Femur (tissue), 1 donor: ENCODE measurements at regions not wholly inside any gene's neighbourhood (a gene's known extent, or its start where the extent isn't known, plus 50 kb on each side); places are given as distances from the start of the nearest gene placed in this dataset.

Experiments used
- DNase-seq: peaks from one replicate; pipeline ENCODE4 v3.0.0-alpha.2; 2017

DNA sequence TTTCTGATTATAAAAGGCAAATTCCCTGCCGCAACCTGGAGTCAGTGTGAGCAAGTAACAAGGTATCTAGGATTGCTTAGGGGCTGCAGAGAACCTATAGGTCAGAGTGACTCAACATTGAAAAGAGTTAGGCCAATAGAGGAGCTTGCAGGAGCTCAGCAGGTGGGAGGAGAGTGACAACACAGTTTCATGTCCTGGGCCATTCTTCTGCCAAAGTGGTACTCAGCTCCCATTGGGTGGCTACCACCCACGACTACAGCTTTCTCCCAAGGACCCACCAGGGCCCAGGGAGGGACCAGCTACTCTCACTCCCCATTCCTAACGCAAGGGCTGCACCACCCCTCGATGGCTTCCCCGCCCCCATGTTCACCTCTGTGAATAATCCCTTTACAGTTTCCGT is 86.7 kb upstream of the SPATA31C2 start:
- no peak for DNase-seq

DNA sequence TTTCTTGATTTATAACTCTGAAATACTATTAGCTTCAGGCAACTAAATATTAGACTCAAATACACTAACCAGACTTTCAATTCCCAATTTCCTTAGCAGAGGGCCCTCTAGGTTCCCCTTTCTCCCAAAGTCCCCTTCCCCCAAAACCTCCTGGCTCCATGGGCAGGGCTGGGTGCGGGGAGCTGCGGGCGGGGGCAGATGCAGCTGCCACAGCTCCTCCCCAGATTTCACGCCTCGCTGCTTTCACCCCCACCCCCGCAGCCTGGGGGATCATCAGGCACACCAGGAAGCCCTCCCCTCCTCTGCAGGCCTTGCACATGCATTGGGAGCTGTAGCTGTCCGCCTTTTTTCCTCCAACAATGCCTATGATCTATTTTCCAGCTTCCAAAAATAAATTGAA is 82.8 kb upstream of the SPATA31C2 start:
- peak; percentile 53 for DNase-seq

DNA sequence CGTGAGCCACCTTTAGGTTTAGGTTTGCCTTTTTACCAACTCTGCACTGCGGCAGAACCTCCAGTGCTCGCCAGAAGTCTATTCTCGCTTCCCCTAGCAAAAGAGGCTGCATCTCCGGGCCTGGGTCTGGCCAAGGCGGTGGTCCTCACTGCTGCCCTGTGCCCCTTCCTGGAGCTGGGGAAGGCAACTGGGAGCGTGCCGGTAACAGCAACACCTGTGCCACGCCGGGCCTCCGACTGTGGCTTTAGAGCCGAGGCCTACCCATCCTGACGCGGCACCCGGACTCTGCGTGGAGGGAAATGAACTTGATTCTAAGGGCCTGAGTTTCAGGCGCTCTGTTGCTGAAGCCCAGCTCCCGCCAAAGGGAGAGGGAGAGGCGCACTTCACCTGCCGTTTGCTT is 82.4 kb upstream of the SPATA31C2 start:
- DNase-seq = no peak

DNA sequence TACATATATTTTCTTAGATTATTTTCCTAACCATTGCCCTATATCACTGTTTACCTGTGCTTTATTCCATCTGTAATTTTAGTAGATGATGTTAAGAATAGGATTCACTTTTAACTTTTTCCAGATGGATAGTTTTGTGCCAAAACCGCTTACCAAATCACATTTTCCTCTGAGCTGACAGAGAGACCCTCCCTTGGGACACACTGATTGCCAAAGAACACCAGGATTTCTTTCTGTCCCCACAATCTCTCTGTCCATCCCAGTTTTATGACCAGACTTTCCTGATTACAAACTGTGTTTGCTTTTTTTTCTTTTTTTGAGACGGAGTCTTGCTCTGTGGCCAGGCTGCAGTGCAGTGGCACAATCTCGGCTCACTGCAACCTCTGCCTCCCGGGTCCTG is 81.3 kb upstream of the SPATA31C2 start:
- DNase-seq = no peak

DNA sequence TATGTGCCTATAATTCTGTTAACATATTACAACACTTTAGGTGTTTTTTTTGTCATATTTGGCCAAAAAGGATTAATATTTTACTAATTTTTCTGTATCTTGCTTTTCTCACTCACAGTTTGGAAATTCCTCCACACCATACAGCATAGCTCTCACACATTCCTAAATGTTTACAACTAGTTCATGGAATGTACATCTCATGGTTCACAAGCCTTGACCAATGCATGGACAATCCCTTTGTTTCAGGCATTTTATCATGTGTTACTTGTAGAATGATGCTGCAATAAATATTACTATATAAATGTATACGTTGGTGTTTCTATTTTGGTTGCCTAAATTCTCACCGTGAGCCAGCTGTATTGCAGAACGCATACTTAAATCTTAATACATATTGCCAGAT is 80.5 kb upstream of the SPATA31C2 start:
- no peak for DNase-seq

DNA sequence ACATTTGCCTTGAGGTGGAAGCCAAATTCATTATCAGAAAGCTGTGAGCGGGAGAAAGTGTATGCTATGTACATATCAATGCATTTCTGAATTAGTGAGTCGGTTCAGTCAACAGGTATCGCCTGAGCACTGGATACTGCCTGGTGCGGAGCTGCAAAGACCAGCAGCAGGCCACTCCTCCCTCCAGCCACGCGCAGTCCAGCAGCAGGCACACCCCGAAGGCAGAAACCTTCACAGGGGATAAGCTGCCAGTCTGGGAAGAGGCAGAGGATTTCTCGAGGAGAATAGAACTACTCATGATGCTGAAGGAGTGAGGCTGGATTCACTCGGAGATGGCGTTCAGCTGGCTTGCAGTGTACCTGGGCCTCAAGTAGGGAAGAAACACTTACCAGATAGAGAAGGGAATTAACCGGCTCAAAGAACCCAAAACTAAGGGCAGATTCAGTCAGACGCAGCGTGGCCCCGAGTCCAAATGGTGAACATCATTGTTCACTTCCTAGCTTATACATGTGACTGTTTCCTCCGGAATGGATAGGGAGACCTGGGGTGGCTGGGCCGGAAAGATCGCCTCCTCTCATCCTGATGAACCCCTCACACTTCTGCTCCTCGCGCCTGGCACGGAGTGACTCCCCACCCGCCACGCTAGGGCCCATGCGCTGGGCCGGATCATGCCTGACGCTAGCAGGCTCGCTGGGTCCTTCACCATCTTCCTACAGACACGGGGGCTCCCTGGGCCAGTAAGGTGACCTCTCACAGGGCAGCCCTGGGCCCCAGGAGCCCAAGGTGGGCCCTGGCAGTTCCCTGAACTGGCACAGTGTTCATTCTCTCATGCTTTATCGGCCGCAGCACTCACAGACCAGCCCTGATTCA is 78.1 kb upstream of the SPATA31C2 start:
- no peak for DNase-seq

DNA sequence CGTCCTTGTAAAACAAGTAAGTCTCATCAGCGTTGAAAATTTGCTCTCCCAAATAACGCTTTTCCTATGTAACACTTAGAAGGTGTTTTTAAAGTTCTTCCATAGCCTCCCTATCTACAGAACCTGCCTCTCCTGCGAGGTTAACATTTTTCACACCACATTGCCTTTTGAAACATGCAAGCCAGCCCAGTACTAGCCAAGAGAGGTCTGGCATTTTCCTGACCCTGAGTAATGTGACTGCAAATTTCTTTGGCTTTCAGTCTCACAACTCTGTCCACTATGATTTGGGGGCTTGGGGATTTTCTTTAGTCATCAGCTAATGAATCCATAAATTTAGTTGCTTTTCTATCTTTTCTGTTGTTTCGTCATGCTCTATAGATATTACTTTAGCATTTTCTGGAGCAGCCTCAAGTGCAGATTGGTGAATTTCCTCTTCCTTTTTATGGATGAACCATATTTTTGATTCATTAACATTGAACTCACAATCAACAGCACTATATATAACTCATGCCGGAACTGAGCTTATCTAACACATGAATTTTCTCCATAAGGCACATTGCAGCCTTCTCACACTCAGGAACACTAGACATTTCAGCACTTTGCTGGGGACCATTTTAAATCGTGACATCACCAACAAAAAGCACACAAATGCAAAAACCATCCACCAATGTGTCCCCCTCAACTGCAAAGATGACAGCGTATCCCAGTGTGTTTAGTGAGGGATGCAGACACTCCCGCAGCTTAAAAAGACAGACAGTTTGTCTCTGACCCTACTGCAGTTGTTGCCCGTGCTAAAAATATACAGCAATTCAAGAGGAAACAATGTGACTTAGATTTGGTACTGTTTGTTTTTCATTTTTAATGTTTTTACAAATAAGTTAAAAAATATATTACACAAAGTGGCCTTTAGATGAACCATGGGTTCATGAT is 77.2 kb upstream of the SPATA31C2 start:
- no peak for DNase-seq

DNA sequence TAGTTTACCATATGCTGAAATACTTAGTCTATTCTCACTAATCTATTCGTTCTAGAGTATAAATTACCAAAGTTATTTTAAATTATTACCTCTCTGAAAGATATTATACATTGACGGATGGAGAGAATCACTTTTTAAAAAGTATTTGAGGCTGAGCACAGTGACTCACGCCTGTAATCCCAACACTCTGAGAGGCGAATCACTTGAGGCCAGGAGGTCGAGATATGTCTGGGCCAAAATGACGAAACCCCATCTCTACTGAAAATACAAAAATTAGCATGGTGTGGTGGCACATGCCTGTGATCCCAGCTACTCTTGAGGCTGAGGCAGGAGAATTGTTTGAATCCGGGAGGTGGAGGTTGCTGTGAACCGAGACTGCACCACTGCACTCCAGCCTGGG is 64.0 kb upstream of the SPATA31C2 start:
- DNase-seq = no peak

DNA sequence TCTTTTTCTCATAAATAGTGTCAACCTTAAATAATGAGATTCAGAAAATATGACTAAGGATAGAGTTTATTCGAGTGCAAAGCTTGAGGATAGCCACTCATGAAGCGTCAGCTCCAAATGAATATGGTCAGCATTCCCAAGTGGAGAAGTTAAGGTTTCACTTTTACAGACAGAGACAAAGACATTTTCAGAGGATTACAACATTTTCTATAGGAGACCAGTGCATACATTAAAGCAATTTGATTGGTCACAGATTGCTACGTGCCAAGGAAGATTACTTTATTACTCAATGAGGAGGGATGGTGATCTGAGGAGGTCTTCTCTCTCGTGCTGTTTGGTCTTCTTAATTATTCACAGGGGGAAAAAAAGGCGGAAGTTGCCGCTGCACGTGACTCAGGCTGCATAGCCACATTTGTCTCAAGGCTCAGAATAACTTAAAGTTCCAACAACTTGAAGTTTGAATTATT is 60.1 kb upstream of the SPATA31C2 start:
- DNase-seq = no peak

DNA sequence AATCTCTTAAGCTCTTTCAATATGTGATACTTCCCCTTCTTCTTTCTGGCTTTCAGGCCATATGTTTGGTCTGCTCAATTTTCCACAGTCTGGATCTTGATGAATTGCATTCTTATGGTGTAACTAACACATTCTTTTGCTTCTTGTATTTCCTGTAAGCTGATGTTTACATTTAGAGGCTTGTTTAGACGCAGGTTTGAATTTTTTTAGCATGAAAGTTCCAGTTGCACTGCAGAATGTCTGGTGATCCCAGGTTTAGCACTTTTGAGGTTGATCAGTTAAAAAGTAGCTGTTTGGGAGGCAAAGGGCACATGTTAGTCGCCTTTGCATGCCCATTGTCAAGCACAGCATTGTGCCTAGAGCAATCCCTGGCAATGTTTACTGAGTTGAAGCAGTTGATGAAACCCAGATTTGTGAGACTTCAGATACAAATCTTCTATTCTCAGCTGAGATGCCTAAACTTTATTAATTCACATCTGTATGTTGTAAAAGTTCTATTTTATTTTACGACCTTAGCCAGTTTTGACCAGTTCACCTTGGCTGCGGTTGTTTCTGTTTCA is 59.6 kb upstream of the SPATA31C2 start:
- DNase-seq = no peak

DNA sequence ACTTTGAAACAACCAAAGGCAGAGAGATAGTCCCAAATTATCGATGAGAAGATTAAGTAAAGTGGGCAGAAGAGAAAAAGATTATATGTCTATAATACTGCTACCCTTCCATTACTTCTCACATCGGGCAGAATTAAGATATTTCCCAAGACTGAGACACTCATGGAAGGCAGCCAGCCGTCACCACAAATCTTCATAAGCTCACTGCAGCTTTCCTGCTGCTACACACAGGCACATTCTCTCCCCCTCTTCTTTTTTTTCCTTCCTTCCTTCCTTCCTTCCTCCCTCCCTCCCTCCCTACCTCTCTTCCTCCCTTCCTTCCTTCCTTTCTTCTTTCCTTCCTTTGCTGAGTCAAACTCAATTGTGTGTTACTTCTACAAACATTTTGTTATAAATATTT is 58.7 kb upstream of the SPATA31C2 start:
- DNase-seq = peak; percentile 44

DNA sequence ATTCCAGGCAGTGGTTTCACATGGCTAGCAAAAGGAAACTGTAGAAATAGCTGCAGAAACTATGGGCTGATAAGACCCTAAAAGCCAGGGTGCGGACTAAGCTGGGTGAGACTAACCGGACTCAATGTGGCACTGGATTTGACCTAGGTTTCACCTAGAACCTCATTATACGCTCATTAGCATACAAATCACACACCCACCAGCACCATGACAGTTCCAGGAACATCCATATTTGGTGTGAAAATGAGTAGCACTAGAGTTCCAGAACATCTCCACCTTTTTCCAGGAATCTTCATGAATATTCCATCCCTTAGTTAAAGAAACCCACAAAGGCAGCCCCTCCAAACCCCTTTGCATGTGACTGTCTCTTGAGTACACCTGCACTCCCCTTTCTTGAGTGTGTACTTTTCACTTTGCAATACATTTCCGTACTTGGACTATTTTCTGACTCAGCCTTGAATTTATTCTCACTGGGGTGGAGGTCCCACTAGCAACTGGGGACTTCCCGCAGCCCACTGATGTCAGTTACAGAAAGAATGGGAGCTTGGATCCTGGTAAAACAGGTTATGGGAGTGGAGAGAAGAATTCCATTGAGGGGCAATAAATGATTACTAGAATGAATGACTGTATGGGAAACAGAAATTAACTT is 58.0 kb upstream of the SPATA31C2 start:
- DNase-seq = no peak

DNA sequence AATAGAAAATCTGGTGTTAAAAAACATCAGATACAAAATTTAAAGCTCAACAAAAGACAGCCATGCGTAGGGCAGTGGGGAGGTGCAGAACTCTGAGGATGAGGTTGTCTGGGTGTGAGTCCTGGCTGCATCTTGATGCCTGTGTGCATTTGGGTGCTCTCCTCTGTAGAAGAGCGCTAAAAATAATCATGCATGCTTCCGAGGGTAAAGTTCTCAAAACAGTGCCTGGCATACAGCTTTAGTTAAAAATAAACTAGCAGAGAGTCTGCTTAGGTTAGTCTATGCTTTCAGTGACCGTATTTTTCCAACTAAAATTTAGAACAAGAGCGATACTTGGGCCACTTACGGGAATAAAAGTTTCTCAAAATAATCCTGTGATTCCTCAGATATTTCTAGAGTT is 55.5 kb upstream of the SPATA31C2 start:
- DNase-seq = no peak

DNA sequence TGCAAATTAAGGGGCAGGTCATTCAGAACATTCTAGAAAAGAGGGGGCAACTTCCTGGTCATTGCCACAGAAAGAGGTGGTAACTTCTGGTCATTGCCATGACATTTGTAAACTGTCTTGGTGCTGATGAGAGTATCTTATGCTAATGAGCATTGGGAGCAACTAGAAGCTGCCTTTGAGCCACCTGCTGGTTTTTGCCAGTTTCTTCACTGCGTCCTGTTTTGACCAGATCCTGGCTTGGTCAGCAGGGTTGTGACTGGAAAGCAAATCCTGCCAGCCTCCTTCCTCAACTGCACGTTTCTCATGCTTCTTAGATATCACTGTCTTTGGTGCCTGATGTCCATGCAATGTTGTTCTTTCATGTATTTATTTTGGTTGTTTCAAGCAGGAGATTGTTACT is 53.2 kb upstream of the SPATA31C2 start:
- no peak for DNase-seq

DNA sequence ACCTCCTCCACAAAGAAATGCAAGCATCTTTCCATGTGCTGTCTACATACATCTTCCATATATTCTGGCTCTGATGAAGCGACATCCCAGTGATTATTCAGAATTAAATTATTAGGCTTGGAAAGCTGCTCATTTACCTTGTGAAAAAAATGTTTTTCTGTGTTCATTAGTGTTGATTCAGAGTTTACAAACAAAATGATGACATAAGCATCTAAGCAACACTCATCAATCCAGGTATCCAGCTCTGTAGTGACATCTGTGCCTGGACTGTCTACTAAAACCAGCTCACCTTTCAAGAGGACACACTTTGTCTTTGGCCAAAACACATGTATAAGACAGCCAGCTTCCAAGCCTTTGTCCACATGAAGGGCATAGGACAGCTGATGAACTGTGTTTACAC is 51.1 kb upstream of the SPATA31C2 start:
- DNase-seq = no peak
